HEK293T (cell line): ENCODE measurements at regions not wholly inside any gene's neighbourhood (a gene's known extent, or its start where the extent isn't known, plus 50 kb on each side); places are given as distances from the start of the nearest gene placed in this dataset.

Source experiments
- CTCF ChIA-PET: fragments of 350-600 bp; formaldehyde crosslinking; extraction: SDS; loops from one replicate; lab custom pipeline; 2021; ENCODE audit warnings: antibody characterized with exemption, inconsistent platforms; lab: Yijun Ruan, JAX
- POLR2A ChIA-PET: fragments of 350-600 bp; formaldehyde crosslinking; extraction: SDS; loops from one replicate; lab custom pipeline; 2020; ENCODE audit warnings: antibody characterized with exemption, inconsistent platforms; lab: Yijun Ruan, JAX
- DNase-seq: peaks from one replicate; pipeline ENCODE4 v3.0.0; 2012; ENCODE audit warnings: mixed read lengths; ENCODE audit errors: extremely low spot score
- ARNT ChIP-seq: fragments of 450-650 bp; IDR thresholded peaks from 2 replicates; pipeline ENCODE4 v1.6.1; 2017; ENCODE audit warnings: mild to moderate bottlenecking
- BHLHE40 ChIP-seq: fragments of 450-650 bp; IDR thresholded peaks from 2 replicates; pipeline ENCODE4 v1.6.1; 2016; ENCODE audit warnings: mild to moderate bottlenecking, moderate library complexity, borderline replicate concordance
- CTBP1 ChIP-seq: fragments of 450-650 bp; IDR thresholded peaks from 2 replicates; pipeline ENCODE4 v1.6.1; 2016; ENCODE audit warnings: borderline replicate concordance
- ELF4 ChIP-seq: fragments of 450-650 bp; IDR thresholded peaks from 2 replicates; pipeline ENCODE4 v1.6.1; 2017; ENCODE audit warnings: antibody characterized with exemption
- FOXA1 ChIP-seq: fragments of 450-650 bp; IDR thresholded peaks from 2 replicates; pipeline ENCODE4 v1.6.1; 2016; ENCODE audit warnings: mild to moderate bottlenecking
- FOXK2 ChIP-seq: fragments of 450-650 bp; IDR thresholded peaks from 2 replicates; pipeline ENCODE4 v1.6.1; 2016; ENCODE audit warnings: mild to moderate bottlenecking
- FOXM1 ChIP-seq: fragments of 450-650 bp; IDR thresholded peaks from 2 replicates; pipeline ENCODE4 v1.6.1; 2017; ENCODE audit warnings: mild to moderate bottlenecking, borderline replicate concordance
- HDGF ChIP-seq: fragments of 450-650 bp; IDR thresholded peaks from 2 replicates; pipeline ENCODE4 v1.6.1; 2017; ENCODE audit warnings: antibody characterized with exemption, borderline replicate concordance
- L3MBTL2 ChIP-seq: fragments of 450-650 bp; conservative IDR thresholded peaks from 2 replicates; pipeline ENCODE4 v1.6.1; 2016; ENCODE audit warnings: mild to moderate bottlenecking
- LEF1 ChIP-seq: fragments of 450-650 bp; IDR thresholded peaks from 2 replicates; pipeline ENCODE4 v1.6.1; 2017; ENCODE audit warnings: mild to moderate bottlenecking, borderline replicate concordance
- NFRKB ChIP-seq: fragments of 450-650 bp; IDR thresholded peaks from 2 replicates; pipeline ENCODE4 v1.6.1; 2016; ENCODE audit warnings: mild to moderate bottlenecking, moderate library complexity
- PKNOX1 ChIP-seq: fragments of 450-650 bp; IDR thresholded peaks from 2 replicates; pipeline ENCODE4 v1.6.1; 2016
- SP1 ChIP-seq: fragments of 450-650 bp; IDR thresholded peaks from 2 replicates; pipeline ENCODE4 v1.6.1; 2017
- SUZ12 ChIP-seq: fragments of 450-650 bp; IDR thresholded peaks from 2 replicates; pipeline ENCODE4 v1.6.1; 2016; ENCODE audit warnings: mild to moderate bottlenecking
- TARDBP ChIP-seq: fragments of 450-650 bp; IDR thresholded peaks from 2 replicates; pipeline ENCODE4 v1.6.1; 2016
- ZNF384 ChIP-seq: fragments of 450-650 bp; IDR thresholded peaks from 2 replicates; pipeline ENCODE4 v1.6.1; 2016

- no peak for TF ChIP-seq CTBP1
- no peak for TF ChIP-seq ARNT
- no peak for DNase-seq
- ChIA-PET POLR2A (no interaction called here), CTCF (no interaction called here)
Measured at GRCh38 chr16:81165411-81166097, 69.4 kb upstream of the GCSH start.

GRCh38 chr16:81164958-81165357, 68.8 kb upstream of the GCSH start:
- TF ChIP-seq LEF1: no peak
- TF ChIP-seq FOXK2: no peak
- no peak for TF ChIP-seq ARNT
- no peak for TF ChIP-seq CTBP1
- no peak for TF ChIP-seq ZNF384
- no peak for TF ChIP-seq SP1
- TF ChIP-seq L3MBTL2: no peak
- TF ChIP-seq PKNOX1: no peak
- no peak for TF ChIP-seq ELF4
- TF ChIP-seq HDGF: no peak
- no peak for TF ChIP-seq FOXM1
- no peak for TF ChIP-seq BHLHE40
- TF ChIP-seq TARDBP: no peak
- TF ChIP-seq SUZ12: no peak
- TF ChIP-seq NFRKB: no peak
- TF ChIP-seq FOXA1: no peak
- POLR2A ChIA-PET: no interaction called here
- no peak for DNase-seq
- CTCF ChIA-PET: no interaction called here

- no peak for DNase-seq
- ChIA-PET CTCF (no interaction called here), POLR2A (no interaction called here)
- no peak for TF ChIP-seq NFRKB
- no peak for TF ChIP-seq PKNOX1
Measured at GRCh38 chr16:81164481-81164880, 68.3 kb upstream of the GCSH start.

GRCh38 chr16:81163671-81164070, 67.5 kb upstream of the GCSH start:
- CTCF ChIA-PET: no interaction called here
- no peak for TF ChIP-seq TARDBP
- no peak for TF ChIP-seq NFRKB
- no peak for TF ChIP-seq PKNOX1
- TF ChIP-seq ELF4: no peak
- TF ChIP-seq HDGF: no peak
- no peak for TF ChIP-seq L3MBTL2
- POLR2A ChIA-PET: no interaction called here
- no peak for DNase-seq

GRCh38 chr16:81158964-81159363, 62.8 kb upstream of the GCSH start:
- CTCF ChIA-PET: no interaction called here
- DNase-seq: no peak

GRCh38 chr16:81155769-81156168, 59.6 kb upstream of the GCSH start:
- POLR2A ChIA-PET: no interaction called here
- CTCF ChIA-PET: no interaction called here
- no peak for DNase-seq
- TF ChIP-seq SP1: no peak
- no peak for TF ChIP-seq ZNF384
- no peak for TF ChIP-seq ARNT
- TF ChIP-seq SUZ12: no peak
- TF ChIP-seq HDGF: no peak

More at GRCh38 chr16:81158964-81159363, 62.8 kb upstream of the GCSH start:
- TF ChIP-seq NFRKB (no peak), HDGF (no peak), CTBP1 (no peak), BHLHE40 (no peak), FOXM1 (no peak), ARNT (no peak), TARDBP (no peak), SUZ12 (no peak), SP1 (no peak), ZNF384 (no peak), PKNOX1 (no peak), ELF4 (no peak), LEF1 (no peak), FOXA1 (no peak)
- POLR2A ChIA-PET: no interaction called here
